ENCODE measurements at regions not wholly inside any gene's neighbourhood (a gene's known extent, or its start where the extent isn't known, plus 50 kb on each side); places are given as distances from the start of the nearest gene placed in this dataset.

DNA sequence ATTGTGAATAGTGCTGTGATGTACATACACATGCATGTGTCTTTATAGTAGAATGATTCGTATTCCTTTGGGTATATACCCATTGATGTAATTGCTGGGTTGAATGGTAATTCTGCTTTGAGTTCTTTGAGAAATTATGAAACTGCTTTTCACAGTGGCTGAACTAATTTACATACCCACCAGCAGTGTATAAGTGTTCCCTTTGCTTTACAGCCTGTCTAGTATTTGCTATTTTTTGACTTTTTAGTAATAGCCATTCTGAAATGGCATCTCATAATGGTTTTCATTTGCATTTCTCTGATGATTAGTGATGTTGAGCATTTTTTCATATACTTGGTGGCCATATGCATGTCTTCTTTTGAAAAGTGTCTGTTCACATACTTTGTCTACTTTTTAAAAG is 54.5 kb upstream of the FAM78B start:
- DNase-seq = no peak

DNA sequence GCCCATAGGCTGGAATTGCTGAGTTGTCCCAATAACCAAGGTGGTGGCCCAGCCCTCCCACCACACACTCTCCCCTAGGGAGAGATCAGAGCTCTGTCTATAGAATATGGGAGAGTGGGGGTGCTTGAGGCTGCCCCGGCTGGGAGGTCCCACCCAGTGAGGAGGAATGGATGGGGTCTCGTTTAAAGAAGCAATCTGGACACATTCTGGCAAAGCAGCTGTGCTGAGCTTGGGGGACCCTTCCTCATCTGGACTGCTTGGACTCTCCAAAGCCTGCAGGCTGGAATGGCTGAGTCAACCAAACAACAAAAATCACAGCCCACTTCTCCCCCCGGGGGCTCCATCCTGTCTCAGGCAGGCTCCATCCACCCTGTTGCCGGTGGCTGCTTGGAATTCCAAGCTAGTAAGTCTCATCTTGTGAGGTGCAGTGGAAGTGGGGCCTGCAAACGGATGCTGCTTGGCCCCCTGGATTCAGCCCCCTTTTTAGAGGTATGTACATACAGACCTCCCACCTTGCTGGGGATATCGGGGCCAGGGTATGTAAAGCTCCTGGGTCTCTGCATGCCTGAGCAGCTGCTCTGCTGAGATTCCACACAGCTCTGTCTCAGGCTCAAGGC is 67.1 kb upstream of the FAM78B start:
- no peak for DNase-seq

DNA sequence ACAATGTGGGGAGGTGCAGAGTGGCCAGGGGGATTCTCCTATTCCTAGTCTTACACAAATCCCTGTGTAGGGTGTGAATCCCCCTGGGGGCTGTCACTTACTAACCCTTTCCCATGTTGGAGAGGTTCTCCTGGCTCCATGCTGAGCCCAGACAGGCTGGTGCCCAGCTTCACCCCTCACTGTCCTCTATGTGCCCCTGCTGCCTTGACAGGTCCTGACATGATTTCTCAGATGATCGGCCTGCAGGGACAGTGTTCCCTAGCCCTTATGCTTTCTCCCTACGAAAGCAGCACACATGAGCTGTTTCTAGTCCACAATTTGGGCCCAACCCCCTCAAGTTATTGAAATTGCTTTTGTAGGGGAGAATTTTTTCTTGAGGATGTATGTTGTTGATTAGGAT is 68.9 kb upstream of the FAM78B start:
- no peak for DNase-seq

DNA sequence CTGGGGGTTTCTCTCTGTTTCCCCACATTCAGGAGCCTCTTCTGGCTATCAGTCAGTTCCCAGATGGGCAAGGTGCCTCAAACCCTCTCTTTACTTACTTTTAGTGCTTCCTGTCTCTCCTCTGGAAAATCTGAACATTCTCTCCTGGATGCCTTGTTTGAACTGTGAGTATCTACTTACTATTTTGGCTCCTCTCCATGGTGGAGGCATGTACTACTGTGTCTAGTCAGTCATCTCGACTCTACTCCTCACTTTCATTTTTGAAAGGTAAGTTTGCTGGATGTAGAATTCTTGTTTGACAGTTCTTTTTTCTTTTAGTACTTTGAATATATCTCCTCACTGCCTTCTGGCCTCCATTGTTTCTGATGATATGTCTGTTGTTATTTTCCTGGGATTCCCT is 70.9 kb upstream of the FAM78B start:
- no peak for DNase-seq

DNA sequence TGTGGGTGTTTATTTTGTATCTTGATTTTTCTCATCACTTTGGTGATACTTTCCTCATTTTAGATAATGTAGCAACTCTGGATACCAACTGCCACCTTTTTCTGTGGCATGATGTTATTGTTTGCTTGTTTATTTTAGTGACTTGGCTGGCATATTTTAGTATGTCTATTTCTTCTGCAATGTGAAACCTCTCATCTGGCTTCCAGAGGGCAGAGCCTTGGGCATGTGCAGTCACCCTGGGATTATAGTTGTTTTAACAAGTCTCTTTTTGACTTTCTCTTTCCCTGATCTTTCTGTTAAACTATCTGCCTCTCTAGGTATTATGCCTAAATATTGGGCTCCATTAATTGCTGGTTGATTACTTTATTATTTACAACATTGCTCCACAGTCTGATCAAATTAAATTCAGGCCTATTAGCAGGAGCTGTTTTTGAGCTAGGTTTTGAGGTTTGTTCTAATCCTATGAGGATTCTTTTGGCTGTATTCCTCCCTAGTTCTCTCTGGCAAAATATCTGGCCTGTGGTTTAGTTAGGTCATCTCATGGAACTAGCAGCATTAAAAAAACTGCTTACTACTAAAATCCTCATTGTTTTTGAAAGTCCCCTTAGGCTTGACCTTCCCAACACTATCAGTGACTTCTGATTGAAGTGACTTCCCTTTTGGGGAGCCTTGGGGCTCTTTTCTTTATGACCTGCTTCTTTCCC is 86.4 kb upstream of the FAM78B start:
- no peak for DNase-seq

DNA sequence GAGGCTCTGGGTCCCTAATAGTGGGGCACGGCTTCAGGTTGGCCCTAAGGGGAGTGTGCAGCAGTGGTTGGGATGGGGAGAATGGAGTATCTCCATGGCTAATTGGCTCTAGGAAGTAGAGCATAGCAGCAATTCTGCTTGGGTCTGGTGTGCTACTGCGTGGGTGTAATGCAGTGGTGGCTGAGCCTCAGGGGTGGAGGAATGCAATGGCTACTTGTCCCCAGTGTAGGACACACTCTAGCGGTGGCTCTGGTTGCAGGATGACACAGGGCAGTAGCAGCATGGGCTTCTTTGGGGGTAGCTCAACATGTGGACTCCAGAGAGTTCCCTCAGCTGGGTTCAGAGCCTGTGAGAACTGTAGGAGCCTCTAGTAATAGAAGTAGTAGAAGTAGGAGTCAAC is 91.2 kb upstream of the FAM78B start:
- no peak for DNase-seq

DNA sequence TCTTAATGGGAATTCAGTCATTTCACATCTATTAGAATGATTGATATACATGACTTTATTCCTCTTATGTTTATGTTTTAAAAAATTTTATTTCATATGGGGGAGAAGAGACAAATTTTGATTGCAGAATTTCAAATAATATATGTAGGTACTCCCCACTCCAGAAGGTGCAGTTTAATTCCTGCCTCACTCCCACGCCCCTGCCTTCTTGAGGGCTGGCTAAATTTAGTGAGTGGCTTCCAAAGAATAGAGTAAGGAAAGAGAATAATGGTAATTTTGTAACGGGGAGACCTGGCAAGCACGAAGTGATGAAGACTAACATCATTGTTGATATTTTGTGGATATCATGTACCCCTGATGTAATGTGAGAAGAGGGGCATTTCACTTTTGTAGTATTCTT is 94.7 kb upstream of the FAM78B start:
- DNase-seq = no peak

DNA sequence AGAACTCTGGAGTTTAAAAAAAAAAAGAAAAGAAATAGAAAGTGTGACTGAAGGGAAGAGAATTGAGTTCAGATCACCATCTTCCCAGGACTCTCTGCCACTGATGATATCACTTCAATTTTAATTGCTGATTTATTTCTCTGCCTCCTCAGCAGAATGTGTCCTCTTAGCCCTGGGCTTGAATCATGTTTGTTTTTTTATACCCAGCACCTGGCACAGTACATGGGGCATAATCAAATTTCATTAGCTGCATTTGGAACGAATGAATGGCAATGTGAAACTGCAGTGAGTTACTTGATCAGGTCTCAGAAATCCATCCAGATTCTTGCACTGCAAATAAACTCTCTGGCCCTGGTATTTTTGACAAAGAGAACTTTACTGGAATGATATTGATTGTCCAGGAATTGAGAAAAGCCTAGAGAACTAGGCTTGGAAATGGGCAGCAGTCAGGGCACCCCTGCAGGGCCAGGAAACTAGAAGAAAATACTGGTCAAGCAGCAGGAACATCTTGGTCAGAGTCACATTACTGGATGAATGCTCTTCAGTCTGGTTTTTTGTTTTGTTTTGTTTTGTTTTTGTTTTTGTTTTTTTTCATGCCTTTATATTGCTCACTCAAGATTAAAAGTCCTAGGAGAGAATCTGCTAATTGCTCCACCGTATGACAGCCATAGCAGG is 103.8 kb upstream of the FAM78B start:
- no peak for DNase-seq

DNA sequence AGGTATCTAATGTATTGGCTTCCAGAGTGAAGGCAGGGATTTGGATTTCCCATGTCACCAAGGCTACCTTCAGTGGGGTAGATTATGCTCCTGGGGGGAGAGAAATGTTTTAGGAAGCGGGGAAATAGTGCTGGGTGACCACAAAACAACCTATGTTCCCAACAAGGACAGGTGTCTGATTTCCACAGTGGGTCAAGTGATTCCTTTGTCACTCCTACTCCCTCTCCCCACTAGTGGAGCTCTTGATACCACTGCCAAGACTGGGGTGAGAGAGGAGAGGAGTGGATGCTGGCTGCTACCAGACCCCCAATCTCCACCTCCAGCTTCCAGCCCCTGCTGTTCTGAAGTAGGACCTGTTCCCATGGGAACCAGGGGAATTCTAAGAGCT is 104.3 kb upstream of the FAM78B start:
- no peak for DNase-seq

DNA sequence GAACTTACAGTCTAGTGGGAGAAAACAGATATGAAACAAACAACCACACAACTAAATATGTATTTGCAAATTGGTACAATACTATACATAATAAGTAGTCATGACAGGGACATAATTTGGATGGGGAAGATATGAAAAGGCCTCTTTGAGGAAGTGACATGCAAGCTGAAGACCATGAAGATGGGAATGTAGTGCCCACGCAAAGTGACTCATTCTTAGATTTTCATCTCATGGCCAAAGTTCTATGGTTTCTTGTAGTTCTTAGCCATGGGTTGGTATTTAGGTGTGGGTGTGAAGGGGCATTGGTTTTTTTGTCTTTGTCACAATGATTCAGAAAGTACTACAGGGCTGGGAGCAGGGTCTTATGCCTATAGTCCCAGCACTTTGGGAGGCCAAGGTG is 105.4 kb upstream of the FAM78B start:
- no peak for DNase-seq

DNA sequence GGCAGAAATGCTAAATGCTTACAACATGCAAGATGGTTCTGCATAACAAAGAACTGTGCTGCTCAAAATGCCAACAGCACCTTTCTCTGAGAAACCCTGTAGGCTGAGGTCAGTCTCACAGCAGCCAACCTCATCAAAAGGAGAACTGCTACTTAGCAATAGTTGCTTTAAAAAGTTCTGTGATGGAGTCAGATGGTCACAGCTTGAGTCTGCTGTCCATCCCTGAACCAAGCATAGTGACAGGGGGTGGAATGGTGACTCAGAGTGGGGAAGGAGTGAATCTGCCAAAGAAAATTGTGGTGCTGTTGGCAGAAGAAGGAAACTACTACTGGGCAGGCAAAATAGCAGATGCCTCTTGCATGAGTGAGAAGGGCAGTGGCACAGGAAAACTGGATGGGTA is 106.0 kb upstream of the FAM78B start:
- no peak for DNase-seq

DNA sequence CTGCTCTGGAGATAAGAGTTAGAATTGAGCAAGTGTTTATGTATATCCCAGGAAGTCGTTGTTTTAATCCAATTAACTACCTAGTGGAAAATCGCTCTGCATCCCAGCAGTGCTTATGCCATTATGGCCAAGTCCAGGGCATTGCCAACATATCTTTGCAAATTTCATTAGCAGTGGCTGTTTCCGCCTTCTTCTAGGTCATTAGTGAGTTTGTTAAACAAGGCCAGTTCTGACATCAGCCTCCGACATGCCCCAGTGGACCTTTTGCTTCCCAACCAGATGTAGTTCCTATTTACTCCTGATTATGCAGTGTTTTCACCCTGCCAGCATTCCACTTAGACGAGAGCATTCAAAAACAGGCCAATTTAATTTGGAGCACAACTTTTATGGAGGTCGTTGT is 106.8 kb upstream of the FAM78B start:
- peak; percentile 69 for DNase-seq

DNA sequence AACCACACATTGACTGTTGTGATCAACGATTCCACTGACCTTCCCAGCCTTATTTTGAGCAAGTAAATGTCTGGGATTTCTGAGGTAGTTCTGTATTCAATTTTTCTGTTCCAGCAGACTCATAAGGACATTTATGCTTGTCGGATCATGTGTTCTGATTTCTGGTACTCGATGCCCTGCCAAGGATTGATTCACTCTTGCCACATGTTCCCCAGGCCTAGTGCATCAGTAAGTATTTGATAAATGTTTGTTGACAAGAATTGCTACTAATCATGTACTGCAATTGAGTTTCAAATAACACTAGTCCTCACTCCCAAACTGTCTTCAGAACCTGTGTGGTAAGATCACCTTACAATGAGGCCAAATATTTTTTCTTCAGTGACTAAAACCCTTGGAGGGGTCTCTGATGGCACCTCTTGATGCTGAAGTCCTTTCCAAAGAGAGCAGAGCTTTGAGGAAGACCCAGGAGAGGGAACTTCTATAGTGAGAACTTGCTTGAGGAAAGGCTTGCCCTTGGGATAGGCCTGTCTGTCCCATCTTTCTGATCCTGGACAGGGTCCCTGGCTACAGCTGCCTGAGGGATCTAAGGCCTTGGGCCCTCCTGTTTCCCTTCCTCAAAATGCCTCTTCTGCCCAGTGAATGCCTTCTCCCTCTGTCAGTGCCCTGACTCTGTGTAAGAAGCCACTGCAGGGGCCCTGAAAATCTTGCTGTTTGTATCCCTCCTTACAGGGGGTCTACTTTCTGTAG is 115.8 kb upstream of the FAM78B start:
- no peak for DNase-seq

DNA sequence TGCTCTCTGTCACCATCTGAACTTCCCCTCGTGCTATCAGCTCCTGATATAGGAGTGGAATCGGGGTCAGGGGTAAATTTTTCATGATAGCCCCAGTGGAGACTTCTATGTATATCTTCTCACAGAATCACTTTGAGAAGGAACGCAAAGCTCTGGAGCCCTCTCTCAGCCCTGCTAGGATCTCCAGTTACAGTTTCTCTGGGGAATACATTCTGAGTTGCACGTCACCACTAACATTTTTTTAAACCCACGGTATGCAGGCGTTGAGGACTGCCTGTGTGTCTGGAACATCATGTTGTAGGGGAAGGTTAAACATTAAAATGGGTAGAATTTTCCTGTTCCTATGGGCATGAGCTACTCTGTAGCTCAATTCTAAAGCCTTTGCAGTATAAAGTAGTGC is 116.4 kb upstream of the FAM78B start:
- no peak for DNase-seq

DNA sequence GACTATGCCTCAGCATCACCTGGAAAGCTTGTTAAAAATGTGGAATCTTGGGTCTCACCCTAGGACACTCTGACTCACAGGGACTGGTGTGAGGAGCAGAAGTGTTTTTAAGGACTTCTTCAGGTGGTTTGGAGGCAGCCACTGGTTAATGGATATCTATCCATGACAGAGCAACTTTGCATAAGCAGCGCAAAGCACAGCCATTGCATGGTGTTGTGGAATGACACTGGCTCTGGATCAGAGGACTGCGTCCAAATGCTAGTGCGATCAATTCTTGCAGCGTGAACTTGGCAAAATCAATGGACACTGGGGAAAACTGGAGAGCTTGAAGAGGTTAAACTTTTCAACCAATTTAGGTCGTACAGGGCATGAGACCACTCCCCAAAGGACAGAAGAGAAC is 116.8 kb upstream of the FAM78B start:
- DNase-seq = no peak

DNA sequence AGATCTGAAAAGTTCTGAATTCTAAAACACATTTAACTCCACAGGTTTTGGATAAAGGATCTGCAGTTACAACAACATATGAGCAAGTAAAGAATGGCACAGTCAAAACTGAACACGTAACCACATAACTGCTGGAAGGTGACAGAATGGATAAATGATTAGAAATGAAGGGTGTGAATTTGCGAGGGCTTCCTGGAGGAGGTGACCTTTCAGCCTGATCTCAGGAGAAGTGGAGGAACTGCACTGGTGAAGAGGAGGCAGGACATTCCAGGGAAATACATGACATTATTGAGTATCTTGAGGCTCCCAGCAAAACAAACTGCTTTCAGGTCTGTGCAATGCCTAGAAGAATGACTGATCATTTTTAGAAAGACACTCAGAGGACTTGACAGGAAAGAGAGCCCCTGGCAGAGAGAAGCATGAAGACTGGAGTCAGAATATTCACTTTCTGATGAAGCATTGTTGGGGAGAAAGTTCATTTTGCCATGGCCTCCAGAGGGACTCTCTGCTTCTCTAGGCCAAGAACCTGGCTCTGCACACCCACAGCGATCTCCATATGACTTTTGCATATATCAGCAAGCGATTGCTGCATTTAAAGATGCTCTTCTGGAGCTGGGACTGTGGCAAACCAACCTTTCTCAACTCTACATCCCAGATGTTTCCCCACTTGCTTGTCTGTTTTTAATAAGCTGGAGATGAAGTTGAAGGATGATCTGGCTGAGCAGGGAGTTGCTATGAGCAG is 122.7 kb upstream of the FAM78B start:
- DNase-seq = no peak

DNA sequence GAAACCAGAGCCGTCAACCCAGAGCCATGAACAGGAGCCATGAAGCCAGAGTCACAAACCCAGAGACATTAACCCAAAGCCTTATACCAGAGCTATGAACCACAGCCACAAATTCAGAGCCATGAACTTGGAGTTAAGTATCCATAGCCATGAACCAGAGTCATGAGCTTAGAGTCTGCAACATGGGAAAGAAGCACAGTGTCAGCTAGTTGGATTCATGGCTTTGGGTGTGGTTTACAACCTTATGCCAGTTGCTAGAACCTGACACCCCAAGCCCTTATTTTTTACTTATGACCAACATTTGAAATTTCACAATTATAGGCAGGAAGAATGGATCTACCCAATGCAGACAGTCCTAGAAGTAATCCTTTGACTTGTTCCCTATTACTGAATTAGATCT is 128.9 kb upstream of the FAM78B start:
- no peak for DNase-seq

DNA sequence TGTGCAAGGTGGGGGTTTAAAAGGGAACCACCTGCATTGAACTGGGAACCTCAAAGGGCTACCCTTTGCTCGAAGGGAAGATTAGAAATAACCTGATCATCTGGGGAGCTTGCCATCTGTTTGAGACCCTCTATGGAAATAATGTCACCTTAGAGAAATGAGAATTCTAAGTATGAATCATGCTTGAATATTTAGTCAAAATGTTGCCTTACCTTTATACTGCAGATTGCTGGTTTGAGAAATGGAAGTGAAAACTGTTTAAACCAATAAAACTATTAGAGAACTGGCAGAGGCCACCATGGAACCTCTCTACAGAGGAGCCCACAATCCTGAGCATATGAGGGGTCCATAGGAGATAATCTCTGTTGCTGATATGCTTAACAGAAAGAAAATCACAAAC is 131.2 kb upstream of the FAM78B start:
- no peak for DNase-seq

DNA sequence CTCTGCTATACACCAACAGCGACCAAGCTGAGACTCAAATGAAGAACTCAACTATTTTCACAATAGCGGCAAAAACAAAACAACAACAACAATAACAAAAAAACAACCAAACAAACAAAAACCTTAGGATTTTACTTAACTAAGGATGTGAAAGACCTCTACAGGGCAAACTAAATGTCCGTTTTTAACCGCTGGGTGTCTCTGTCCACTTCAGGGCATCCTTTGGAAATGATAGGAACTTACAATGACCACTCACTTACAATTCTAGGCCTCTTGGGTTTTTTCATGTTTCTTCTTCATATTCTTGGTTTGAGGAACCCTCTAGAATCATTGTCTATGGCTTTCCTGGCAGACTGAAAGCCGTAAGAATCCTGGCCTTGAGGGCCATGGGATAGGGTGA is 134.0 kb upstream of the FAM78B start:
- no peak for DNase-seq

DNA sequence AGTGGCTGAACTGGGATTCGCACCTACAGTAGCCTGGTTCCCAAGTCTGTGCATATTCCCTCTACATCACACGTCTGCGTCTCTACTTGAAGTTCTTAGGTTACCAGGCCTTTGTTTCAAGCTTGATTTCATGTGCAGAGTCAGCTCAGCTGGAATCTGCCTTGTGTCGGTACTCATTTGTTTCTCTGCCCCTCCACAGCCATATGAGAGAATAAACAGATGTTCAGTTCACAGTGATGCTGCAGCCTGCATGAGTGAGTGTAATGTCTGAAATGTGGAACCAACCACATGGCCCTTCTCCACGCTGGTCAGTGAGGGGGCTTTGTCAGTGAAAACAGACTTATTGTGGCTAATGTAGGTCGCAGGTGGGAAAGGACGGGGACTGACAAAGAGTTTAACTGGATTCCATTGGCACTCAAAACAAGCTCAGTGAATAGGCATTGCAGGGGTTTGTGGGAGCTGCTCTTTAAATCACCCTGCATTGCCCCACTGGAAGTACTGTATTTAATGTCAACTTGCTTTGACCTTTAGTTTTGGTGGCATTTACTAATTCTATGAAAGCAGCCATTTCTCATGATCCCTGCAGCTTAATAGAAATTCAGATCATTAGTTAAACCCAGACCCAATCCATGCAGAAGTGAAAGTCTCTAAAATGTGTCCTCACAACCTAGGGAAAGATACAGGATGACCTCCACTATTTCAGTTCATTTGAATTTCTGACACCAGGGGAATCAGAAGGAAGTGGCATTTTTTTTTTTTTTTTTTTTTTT is 136.4 kb upstream of the FAM78B start:
- DNase-seq = no peak

DNA sequence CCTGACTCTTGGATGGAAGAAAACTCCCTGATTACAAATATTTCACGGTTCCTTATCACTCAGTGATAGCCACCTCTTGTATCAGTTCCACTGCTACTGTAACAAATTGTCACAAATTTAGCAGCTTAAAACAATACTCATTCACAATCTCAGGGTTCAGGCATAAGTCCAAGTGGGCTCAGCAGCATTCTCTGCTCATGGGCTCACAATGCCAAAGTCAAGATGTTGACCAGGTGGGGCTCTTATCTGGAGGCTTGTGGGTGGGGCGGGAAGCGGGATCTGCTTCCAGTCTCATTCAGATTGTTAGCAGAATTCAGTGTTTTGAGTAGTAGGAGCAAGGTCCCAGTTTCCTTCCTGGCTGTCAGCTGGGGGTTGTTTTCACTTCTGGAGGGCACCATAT is 137.3 kb upstream of the FAM78B start:
- no peak for DNase-seq

DNA sequence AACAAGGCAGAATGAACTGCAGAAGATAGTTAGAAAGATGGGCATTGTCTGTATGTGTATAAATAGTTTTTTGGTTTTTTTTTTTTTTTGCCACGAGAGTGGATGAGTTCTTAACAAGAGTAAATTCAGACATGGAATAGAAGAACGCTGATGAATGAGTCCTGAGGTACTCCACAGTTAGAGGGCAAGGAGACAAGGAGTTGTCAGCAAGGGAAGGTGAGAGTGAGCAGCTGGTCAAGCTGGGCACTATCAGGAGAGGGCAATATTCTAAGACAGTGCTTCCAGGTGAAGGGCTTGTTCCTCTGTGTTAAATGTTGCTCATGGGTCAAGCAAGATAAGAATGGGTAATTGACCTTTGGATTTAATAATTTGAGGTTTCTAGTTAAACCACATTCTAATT is 138.6 kb upstream of the FAM78B start:
- no peak for DNase-seq

Data from NCI-H1105 treated with DMSO at 0.1 percent for 48 hours (cell line).